Mammary epithelial cell (primary cell): ENCODE measurements at regions not wholly inside any gene's neighbourhood (a gene's known extent, or its start where the extent isn't known, plus 50 kb on each side); places are given as distances from the start of the nearest gene placed in this dataset.
"Not testable (repeated sequence)": the region's sequence is repeated elsewhere in the genome, so short reads cannot be mapped to it uniquely, and the experiment has no call there.

Source experiments
- EZH2 ChIP-seq: IDR thresholded peaks from 2 replicates; pipeline ENCODE4 v1.6.1; 2012; ENCODE audit warnings: low read length, inconsistent platforms, borderline replicate concordance
- TF ChIP-seq, protein P1 (sequence below), 2 donors: IDR thresholded peaks in 1 of 2; conservative IDR thresholded peaks in 1 of 2; 2 replicates each; pipeline ENCODE4 v1.5.1; 2011 to 2012; ENCODE audit warnings: inconsistent platforms in 2 of 2, low read length in 2 of 2, mild to moderate bottlenecking in 2 of 2, control low read depth in 1 of 2, low read depth in 1 of 2; ENCODE audit not compliant: insufficient read depth in 1 of 2; ENCODE audit errors: extremely low read depth in 1 of 2

DNA sequence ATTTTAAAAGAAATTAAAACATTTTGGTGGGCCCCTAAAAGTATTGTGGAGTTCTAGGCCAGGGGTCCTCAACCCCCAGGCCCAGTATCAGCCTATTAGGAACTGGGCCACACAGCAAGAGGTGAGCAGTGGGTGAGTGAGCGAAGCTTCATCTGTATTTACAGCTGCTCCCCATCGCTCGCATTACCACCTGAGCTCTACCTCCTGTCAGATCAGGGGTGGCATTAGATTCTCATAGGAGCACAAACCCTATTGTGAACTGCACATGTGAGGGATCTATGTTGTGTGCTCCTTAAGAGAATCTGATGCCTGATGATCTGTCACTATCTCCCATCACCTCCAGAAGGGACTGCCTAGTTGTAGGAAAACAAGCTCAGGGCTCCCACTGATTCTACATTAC, 50.1 kb upstream of the PAPSS2 start:
- TF ChIP-seq, protein P1, sequence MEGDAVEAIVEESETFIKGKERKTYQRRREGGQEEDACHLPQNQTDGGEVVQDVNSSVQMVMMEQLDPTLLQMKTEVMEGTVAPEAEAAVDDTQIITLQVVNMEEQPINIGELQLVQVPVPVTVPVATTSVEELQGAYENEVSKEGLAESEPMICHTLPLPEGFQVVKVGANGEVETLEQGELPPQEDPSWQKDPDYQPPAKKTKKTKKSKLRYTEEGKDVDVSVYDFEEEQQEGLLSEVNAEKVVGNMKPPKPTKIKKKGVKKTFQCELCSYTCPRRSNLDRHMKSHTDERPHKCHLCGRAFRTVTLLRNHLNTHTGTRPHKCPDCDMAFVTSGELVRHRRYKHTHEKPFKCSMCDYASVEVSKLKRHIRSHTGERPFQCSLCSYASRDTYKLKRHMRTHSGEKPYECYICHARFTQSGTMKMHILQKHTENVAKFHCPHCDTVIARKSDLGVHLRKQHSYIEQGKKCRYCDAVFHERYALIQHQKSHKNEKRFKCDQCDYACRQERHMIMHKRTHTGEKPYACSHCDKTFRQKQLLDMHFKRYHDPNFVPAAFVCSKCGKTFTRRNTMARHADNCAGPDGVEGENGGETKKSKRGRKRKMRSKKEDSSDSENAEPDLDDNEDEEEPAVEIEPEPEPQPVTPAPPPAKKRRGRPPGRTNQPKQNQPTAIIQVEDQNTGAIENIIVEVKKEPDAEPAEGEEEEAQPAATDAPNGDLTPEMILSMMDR (conservative IDR thresholded peaks at IDR 0.05 in 1 of 2, IDR thresholded peaks at IDR 0.05 in 1 of 2; ENCODE audit: extremely low read depth in 1 of 2, insufficient read depth in 1 of 2, low read depth in 1 of 2, low read length in 2 of 2): not testable (repeated sequence)
- not testable (repeated sequence) for TF ChIP-seq EZH2
